IPS-18c (cell line): ENCODE measurements at regions not wholly inside any gene's neighbourhood (a gene's known extent, or its start where the extent isn't known, plus 50 kb on each side); places are given as distances from the start of the nearest gene placed in this dataset.

Experiments
- H3K4me3 ChIP-seq: 2 replicates; pipeline ENCODE4 v1.7.0; 2013; ENCODE audit warnings: low read depth, mild to moderate bottlenecking, low read length, moderate library complexity; ENCODE audit not compliant: insufficient read depth
- H3K9me3 ChIP-seq: one replicate; pipeline ENCODE4 v1.6.1; 2013; ENCODE audit warnings: mild to moderate bottlenecking, low read length, moderate library complexity; ENCODE audit not compliant: control insufficient read depth, insufficient read depth

- H3K4me3 ChIP-seq: no peak overlapping the region
- no peaks in the 10 kb centered on the region for H3K9me3 ChIP-seq
Observed at GRCh38 chr7:132641238-132641637, 65.0 kb upstream of the PLXNA4 start.

- Histone ChIP-seq H3K4me3 (no peak overlapping the region), H3K9me3 (no peaks in the 10 kb centered on the region)
Observed at GRCh38 chr7:132639983-132640382, 63.7 kb upstream of the PLXNA4 start.

GRCh38 chr7:132638000-132638399 lies 61.7 kb upstream of the PLXNA4 start:
- H3K9me3 ChIP-seq: no peaks in the 10 kb centered on the region
- no peak overlapping the region for H3K4me3 ChIP-seq

GRCh38 chr7:132636581-132636980 lies 60.3 kb upstream of the PLXNA4 start:
- no peaks in the 10 kb centered on the region for H3K9me3 ChIP-seq
- no peak overlapping the region for H3K4me3 ChIP-seq

- H3K4me3 ChIP-seq: no peak overlapping the region
Observed at GRCh38 chr7:132635127-132635526, 58.9 kb upstream of the PLXNA4 start.

DNA sequence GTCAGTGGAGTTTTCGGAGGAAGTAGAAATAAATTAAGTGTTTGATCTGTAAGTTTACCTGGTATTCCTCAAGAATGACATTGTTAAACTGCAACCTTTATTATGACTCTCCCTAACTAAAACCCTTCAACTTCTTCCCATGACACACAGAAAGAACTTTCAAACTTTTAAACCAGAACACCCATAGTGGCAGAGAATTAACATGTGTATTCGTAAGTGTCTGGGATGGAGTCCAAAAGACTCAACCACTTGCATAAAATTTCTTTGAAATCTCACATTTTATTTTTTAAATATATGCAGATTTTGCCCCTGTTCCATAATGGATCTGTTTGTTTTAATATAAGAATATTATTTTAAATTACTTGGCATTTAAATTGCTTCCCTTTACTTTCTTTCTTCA lies 54.6 kb upstream of the PLXNA4 start:
- Histone ChIP-seq H3K4me3 (no peak overlapping the region), H3K9me3 (no peaks in the 10 kb centered on the region)

More at GRCh38 chr7:132635127-132635526, 58.9 kb upstream of the PLXNA4 start:
- H3K9me3 ChIP-seq: no peaks in the 10 kb centered on the region
